HL-60 (cell line): ENCODE measurements at regions not wholly inside any gene's neighbourhood (a gene's known extent, or its start where the extent isn't known, plus 50 kb on each side); places are given as distances from the start of the nearest gene placed in this dataset.

Experiments used
- POLR2AphosphoS5 ChIP-seq: IDR thresholded peaks from 2 replicates; pipeline ENCODE4 v1.6.1; 2012; ENCODE audit warnings: low read depth
- SPI1 ChIP-seq: IDR thresholded peaks from 2 replicates; pipeline ENCODE4 v1.6.1; 2012; ENCODE audit warnings: low read depth, mild to moderate bottlenecking, borderline replicate concordance
- TF ChIP-seq, protein P1 (sequence below): IDR thresholded peaks from one replicate; pipeline ENCODE4 v1.5.1; 2011; ENCODE audit warnings: low read length, control low read depth, inconsistent platforms; ENCODE audit not compliant: insufficient read depth
- TF ChIP-seq, protein P2 (sequence below): IDR thresholded peaks from 2 replicates; pipeline ENCODE4 v1.6.1; 2012; ENCODE audit warnings: low read depth; ENCODE audit not compliant: insufficient replicate concordance

DNA sequence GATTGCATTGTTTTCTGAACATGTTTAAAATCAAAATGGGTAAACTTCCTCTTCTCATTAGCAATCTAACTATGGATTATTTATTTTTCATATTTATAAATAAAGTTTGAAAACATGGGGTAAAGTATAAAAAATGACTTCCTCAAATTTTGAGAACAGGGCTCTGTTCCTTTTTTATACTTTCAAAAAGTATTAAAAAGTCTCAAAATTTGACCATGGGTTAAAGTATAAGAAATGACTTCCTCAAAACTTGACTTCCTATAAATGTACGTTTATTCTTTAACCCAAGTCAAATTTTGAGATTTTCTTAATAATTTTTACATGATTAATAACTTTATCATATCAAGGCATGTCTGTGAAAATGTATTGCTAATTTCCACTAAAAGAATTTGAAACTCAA, 512.4 kb downstream of the GALR1 start:
- TF ChIP-seq, protein P1, sequence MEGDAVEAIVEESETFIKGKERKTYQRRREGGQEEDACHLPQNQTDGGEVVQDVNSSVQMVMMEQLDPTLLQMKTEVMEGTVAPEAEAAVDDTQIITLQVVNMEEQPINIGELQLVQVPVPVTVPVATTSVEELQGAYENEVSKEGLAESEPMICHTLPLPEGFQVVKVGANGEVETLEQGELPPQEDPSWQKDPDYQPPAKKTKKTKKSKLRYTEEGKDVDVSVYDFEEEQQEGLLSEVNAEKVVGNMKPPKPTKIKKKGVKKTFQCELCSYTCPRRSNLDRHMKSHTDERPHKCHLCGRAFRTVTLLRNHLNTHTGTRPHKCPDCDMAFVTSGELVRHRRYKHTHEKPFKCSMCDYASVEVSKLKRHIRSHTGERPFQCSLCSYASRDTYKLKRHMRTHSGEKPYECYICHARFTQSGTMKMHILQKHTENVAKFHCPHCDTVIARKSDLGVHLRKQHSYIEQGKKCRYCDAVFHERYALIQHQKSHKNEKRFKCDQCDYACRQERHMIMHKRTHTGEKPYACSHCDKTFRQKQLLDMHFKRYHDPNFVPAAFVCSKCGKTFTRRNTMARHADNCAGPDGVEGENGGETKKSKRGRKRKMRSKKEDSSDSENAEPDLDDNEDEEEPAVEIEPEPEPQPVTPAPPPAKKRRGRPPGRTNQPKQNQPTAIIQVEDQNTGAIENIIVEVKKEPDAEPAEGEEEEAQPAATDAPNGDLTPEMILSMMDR = no peak
- TF ChIP-seq POLR2AphosphoS5 (no peak), SPI1 (peak; percentile 77)
- TF ChIP-seq, protein P2, sequence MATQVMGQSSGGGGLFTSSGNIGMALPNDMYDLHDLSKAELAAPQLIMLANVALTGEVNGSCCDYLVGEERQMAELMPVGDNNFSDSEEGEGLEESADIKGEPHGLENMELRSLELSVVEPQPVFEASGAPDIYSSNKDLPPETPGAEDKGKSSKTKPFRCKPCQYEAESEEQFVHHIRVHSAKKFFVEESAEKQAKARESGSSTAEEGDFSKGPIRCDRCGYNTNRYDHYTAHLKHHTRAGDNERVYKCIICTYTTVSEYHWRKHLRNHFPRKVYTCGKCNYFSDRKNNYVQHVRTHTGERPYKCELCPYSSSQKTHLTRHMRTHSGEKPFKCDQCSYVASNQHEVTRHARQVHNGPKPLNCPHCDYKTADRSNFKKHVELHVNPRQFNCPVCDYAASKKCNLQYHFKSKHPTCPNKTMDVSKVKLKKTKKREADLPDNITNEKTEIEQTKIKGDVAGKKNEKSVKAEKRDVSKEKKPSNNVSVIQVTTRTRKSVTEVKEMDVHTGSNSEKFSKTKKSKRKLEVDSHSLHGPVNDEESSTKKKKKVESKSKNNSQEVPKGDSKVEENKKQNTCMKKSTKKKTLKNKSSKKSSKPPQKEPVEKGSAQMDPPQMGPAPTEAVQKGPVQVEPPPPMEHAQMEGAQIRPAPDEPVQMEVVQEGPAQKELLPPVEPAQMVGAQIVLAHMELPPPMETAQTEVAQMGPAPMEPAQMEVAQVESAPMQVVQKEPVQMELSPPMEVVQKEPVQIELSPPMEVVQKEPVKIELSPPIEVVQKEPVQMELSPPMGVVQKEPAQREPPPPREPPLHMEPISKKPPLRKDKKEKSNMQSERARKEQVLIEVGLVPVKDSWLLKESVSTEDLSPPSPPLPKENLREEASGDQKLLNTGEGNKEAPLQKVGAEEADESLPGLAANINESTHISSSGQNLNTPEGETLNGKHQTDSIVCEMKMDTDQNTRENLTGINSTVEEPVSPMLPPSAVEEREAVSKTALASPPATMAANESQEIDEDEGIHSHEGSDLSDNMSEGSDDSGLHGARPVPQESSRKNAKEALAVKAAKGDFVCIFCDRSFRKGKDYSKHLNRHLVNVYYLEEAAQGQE = no peak
